ENCODE measurements at regions not wholly inside any gene's neighbourhood (a gene's known extent, or its start where the extent isn't known, plus 50 kb on each side); places are given as distances from the start of the nearest gene placed in this dataset.

GRCh38 chr2:71780162-71780561, 326.8 kb downstream of the DYSF start:
- no peaks in the 10 kb centered on the region for H3K36me3 ChIP-seq (ENCODE audit: control insufficient read depth, insufficient read depth, low read length)
- 88 to 90% methylated on average over 4 to 7 of the region's 7 CpGs for WGBS, 2 experiments (ENCODE audit: insufficient coverage in 2 of 2)
- H3K4me3 ChIP-seq (ENCODE audit: extremely low read depth, insufficient read depth, low read length, poor library complexity, severe bottlenecking): no peak overlapping the region
- H3K27ac ChIP-seq (ENCODE audit: low read depth, low read length, severe bottlenecking): no peak overlapping the region
- no peaks in the 10 kb centered on the region for H3K9me3 ChIP-seq (ENCODE audit: control insufficient read depth, low read length)
- peaks cover 16% of the 10 kb centered on the region for H3K4me1 ChIP-seq (ENCODE audit: control insufficient read depth, insufficient read depth, low read length, poor library complexity, severe bottlenecking)

GRCh38 chr2:71779774-71780105, 326.4 kb downstream of the DYSF start:
- H3K4me1 ChIP-seq (ENCODE audit: control insufficient read depth, insufficient read depth, low read length, poor library complexity, severe bottlenecking): peaks cover 12% of the 10 kb centered on the region
- H3K27ac ChIP-seq (ENCODE audit: low read depth, low read length, severe bottlenecking): no peak overlapping the region
- no peaks in the 10 kb centered on the region for H3K36me3 ChIP-seq (ENCODE audit: control insufficient read depth, insufficient read depth, low read length)
- no peaks in the 10 kb centered on the region for H3K9me3 ChIP-seq (ENCODE audit: control insufficient read depth, low read length)
- no peak overlapping the region for H3K4me3 ChIP-seq (ENCODE audit: extremely low read depth, insufficient read depth, low read length, poor library complexity, severe bottlenecking)

GRCh38 chr2:71778936-71779773, 325.8 kb downstream of the DYSF start:
- 89% methylated on average over 5 of the region's 8 CpGs for WGBS, 2 experiments (ENCODE audit: insufficient coverage in 2 of 2)
- Histone ChIP-seq H3K36me3 (ENCODE audit: control insufficient read depth, insufficient read depth, low read length) (no peaks in the 10 kb centered on the region), H3K4me3 (ENCODE audit: extremely low read depth, insufficient read depth, low read length, poor library complexity, severe bottlenecking) (no peak overlapping the region), H3K27ac (ENCODE audit: low read depth, low read length, severe bottlenecking) (no peak overlapping the region), H3K4me1 (ENCODE audit: control insufficient read depth, insufficient read depth, low read length, poor library complexity, severe bottlenecking) (peaks cover 7% of the 10 kb centered on the region), H3K9me3 (ENCODE audit: control insufficient read depth, low read length) (no peaks in the 10 kb centered on the region)

GRCh38 chr2:71778514-71778913, 325.2 kb downstream of the DYSF start:
- Histone ChIP-seq H3K27ac (ENCODE audit: low read depth, low read length, severe bottlenecking) (no peak overlapping the region), H3K4me1 (ENCODE audit: control insufficient read depth, insufficient read depth, low read length, poor library complexity, severe bottlenecking) (peaks cover 7% of the 10 kb centered on the region), H3K4me3 (ENCODE audit: extremely low read depth, insufficient read depth, low read length, poor library complexity, severe bottlenecking) (no peak overlapping the region), H3K36me3 (ENCODE audit: control insufficient read depth, insufficient read depth, low read length) (no peaks in the 10 kb centered on the region), H3K9me3 (ENCODE audit: control insufficient read depth, low read length) (no peaks in the 10 kb centered on the region)
- WGBS, 2 experiments (ENCODE audit: insufficient coverage in 2 of 2): 92 to 100% methylated on average over 2 of the region's 2 CpGs

GRCh38 chr2:71777946-71778345, 324.6 kb downstream of the DYSF start:
- Histone ChIP-seq H3K27ac (ENCODE audit: low read depth, low read length, severe bottlenecking) (no peak overlapping the region), H3K36me3 (ENCODE audit: control insufficient read depth, insufficient read depth, low read length) (no peaks in the 10 kb centered on the region), H3K4me1 (ENCODE audit: control insufficient read depth, insufficient read depth, low read length, poor library complexity, severe bottlenecking) (peaks cover 2% of the 10 kb centered on the region), H3K4me3 (ENCODE audit: extremely low read depth, insufficient read depth, low read length, poor library complexity, severe bottlenecking) (no peak overlapping the region), H3K9me3 (ENCODE audit: control insufficient read depth, low read length) (no peaks in the 10 kb centered on the region)
- 84 to 93% methylated on average over 4 of the region's 4 CpGs for WGBS, 2 experiments (ENCODE audit: insufficient coverage in 2 of 2)

- no peaks in the 10 kb centered on the region for H3K9me3 ChIP-seq (ENCODE audit: control insufficient read depth, low read length)
- H3K4me3 ChIP-seq (ENCODE audit: extremely low read depth, insufficient read depth, low read length, poor library complexity, severe bottlenecking): no peak overlapping the region
- 69 to 86% methylated on average over 3 of the region's 3 CpGs for WGBS, 2 experiments (ENCODE audit: insufficient coverage in 2 of 2)
- no peaks in the 10 kb centered on the region for H3K4me1 ChIP-seq (ENCODE audit: control insufficient read depth, insufficient read depth, low read length, poor library complexity, severe bottlenecking)
- no peaks in the 10 kb centered on the region for H3K36me3 ChIP-seq (ENCODE audit: control insufficient read depth, insufficient read depth, low read length)
- no peak overlapping the region for H3K27ac ChIP-seq (ENCODE audit: low read depth, low read length, severe bottlenecking)
Observed at GRCh38 chr2:71776227-71776626, 322.9 kb downstream of the DYSF start.

GRCh38 chr2:71773218-71773617, 319.9 kb downstream of the DYSF start:
- no peaks in the 10 kb centered on the region for H3K4me1 ChIP-seq (ENCODE audit: control insufficient read depth, insufficient read depth, low read length, poor library complexity, severe bottlenecking)

GRCh38 chr2:71772510-71773172, 319.3 kb downstream of the DYSF start:
- WGBS, 2 experiments (ENCODE audit: insufficient coverage in 2 of 2): 75% methylated on average over 1 of the region's 4 CpGs; no CpG with 5 or more reads in 1 of the 2 experiments

More at GRCh38 chr2:71773218-71773617, 319.9 kb downstream of the DYSF start:
- Histone ChIP-seq H3K27ac (ENCODE audit: low read depth, low read length, severe bottlenecking) (no peak overlapping the region), H3K4me3 (ENCODE audit: extremely low read depth, insufficient read depth, low read length, poor library complexity, severe bottlenecking) (no peak overlapping the region), H3K9me3 (ENCODE audit: control insufficient read depth, low read length) (no peaks in the 10 kb centered on the region), H3K36me3 (ENCODE audit: control insufficient read depth, insufficient read depth, low read length) (no peaks in the 10 kb centered on the region)
- WGBS, 2 experiments (ENCODE audit: insufficient coverage in 2 of 2): 82 to 100% methylated on average over 1 to 2 of the region's 3 CpGs

GRCh38 chr2:71767663-71768062, 314.3 kb downstream of the DYSF start:
- Histone ChIP-seq H3K4me3 (ENCODE audit: extremely low read depth, insufficient read depth, low read length, poor library complexity, severe bottlenecking) (no peak overlapping the region), H3K9me3 (ENCODE audit: control insufficient read depth, low read length) (peaks cover 2% of the 10 kb centered on the region), H3K27ac (ENCODE audit: low read depth, low read length, severe bottlenecking) (no peak overlapping the region), H3K36me3 (ENCODE audit: control insufficient read depth, insufficient read depth, low read length) (no peaks in the 10 kb centered on the region), H3K4me1 (ENCODE audit: control insufficient read depth, insufficient read depth, low read length, poor library complexity, severe bottlenecking) (no peaks in the 10 kb centered on the region)
- 82 to 92% methylated on average over 1 of the region's 1 CpG for WGBS, 2 experiments (ENCODE audit: insufficient coverage in 2 of 2)

More at GRCh38 chr2:71772510-71773172, 319.3 kb downstream of the DYSF start:
- Histone ChIP-seq H3K4me3 (ENCODE audit: extremely low read depth, insufficient read depth, low read length, poor library complexity, severe bottlenecking) (no peak overlapping the region), H3K4me1 (ENCODE audit: control insufficient read depth, insufficient read depth, low read length, poor library complexity, severe bottlenecking) (no peaks in the 10 kb centered on the region), H3K27ac (ENCODE audit: low read depth, low read length, severe bottlenecking) (no peak overlapping the region), H3K9me3 (ENCODE audit: control insufficient read depth, low read length) (no peaks in the 10 kb centered on the region), H3K36me3 (ENCODE audit: control insufficient read depth, insufficient read depth, low read length) (no peaks in the 10 kb centered on the region)

GRCh38 chr2:71759060-71759459, 305.7 kb downstream of the DYSF start:
- 91 to 96% methylated on average over 3 of the region's 6 CpGs for WGBS, 2 experiments (ENCODE audit: insufficient coverage in 2 of 2)
- peaks cover 5% of the 10 kb centered on the region for H3K9me3 ChIP-seq (ENCODE audit: control insufficient read depth, low read length)
- H3K27ac ChIP-seq (ENCODE audit: low read depth, low read length, severe bottlenecking): no peak overlapping the region
- H3K36me3 ChIP-seq (ENCODE audit: control insufficient read depth, insufficient read depth, low read length): no peaks in the 10 kb centered on the region
- H3K4me3 ChIP-seq (ENCODE audit: extremely low read depth, insufficient read depth, low read length, poor library complexity, severe bottlenecking): no peak overlapping the region
- H3K4me1 ChIP-seq (ENCODE audit: control insufficient read depth, insufficient read depth, low read length, poor library complexity, severe bottlenecking): no peaks in the 10 kb centered on the region

- Histone ChIP-seq H3K9me3 (ENCODE audit: control insufficient read depth, low read length) (no peaks in the 10 kb centered on the region), H3K4me1 (ENCODE audit: control insufficient read depth, insufficient read depth, low read length, poor library complexity, severe bottlenecking) (no peaks in the 10 kb centered on the region), H3K36me3 (ENCODE audit: control insufficient read depth, insufficient read depth, low read length) (no peaks in the 10 kb centered on the region), H3K27ac (ENCODE audit: low read depth, low read length, severe bottlenecking) (no peak overlapping the region), H3K4me3 (ENCODE audit: extremely low read depth, insufficient read depth, low read length, poor library complexity, severe bottlenecking) (no peak overlapping the region)
- WGBS, 2 experiments (ENCODE audit: insufficient coverage in 2 of 2): 79 to 93% methylated on average over 7 of the region's 9 CpGs
Observed at GRCh38 chr2:71757351-71757750, 304.0 kb downstream of the DYSF start.
